H1 (cell line): ENCODE measurements at regions not wholly inside any gene's neighbourhood (a gene's known extent, or its start where the extent isn't known, plus 50 kb on each side); places are given as distances from the start of the nearest gene placed in this dataset.

Experiments
- BCL11A ChIP-seq, 2 experiments: IDR thresholded peaks; one replicate each; pipeline ENCODE4 v1.6.1; 2011; ENCODE audit warnings: low read depth in 2 of 2, low read length in 2 of 2, mild to moderate bottlenecking in 2 of 2
- FOSL1 ChIP-seq: IDR thresholded peaks from 2 replicates; pipeline ENCODE4 v1.6.1; 2011; ENCODE audit warnings: mild to moderate bottlenecking, low read depth, low read length, moderate library complexity; ENCODE audit not compliant: insufficient read depth
- GABPA ChIP-seq: IDR thresholded peaks from 2 replicates; pipeline ENCODE4 v1.6.1; 2011; ENCODE audit warnings: mild to moderate bottlenecking, low read length, moderate library complexity, borderline replicate concordance; ENCODE audit not compliant: insufficient read depth
- POU5F1 ChIP-seq: IDR thresholded peaks from 2 replicates; pipeline ENCODE4 v1.6.1; 2011; ENCODE audit warnings: low read depth, mild to moderate bottlenecking, low read length, moderate library complexity
- TF ChIP-seq, protein P1 (sequence below): IDR thresholded peaks from 2 replicates; pipeline ENCODE4 v1.6.1; 2011; ENCODE audit warnings: low read length, improper control_type of control experiment

DNA sequence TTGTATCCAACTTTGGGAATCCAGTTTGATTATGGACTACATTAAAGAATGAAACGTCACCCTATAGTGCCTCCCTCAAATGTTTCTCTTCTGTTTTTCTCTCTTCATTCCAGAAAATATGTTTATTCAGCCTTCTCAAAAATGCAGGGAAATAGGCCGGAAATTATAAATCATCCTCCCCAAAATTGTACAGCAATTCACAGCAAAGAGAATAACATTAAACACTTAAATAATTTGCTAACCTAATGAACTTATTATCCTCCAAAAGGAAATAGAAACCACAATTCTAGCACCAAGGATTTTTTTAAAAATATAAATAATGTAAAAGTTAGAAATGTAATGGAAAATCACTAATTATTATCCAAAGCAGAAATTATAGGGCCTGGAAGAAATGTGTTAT lies 115.9 kb upstream of the CCNG1 start (continued):
- no peak for TF ChIP-seq BCL11A (IDR thresholded peaks at IDR 0.05; ENCODE audit: low read depth in 2 of 2, low read length in 2 of 2)
- TF ChIP-seq POU5F1, result no peak
- TF ChIP-seq, protein P1, sequence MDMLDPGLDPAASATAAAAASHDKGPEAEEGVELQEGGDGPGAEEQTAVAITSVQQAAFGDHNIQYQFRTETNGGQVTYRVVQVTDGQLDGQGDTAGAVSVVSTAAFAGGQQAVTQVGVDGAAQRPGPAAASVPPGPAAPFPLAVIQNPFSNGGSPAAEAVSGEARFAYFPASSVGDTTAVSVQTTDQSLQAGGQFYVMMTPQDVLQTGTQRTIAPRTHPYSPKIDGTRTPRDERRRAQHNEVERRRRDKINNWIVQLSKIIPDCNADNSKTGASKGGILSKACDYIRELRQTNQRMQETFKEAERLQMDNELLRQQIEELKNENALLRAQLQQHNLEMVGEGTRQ, result no peak
- TF ChIP-seq FOSL1, result no peak
- no peak for TF ChIP-seq GABPA
- TF ChIP-seq, all 59 proteins: peak for 0
